K562 (cell line): ENCODE measurements at regions not wholly inside any gene's neighbourhood (a gene's known extent, or its start where the extent isn't known, plus 50 kb on each side); places are given as distances from the start of the nearest gene placed in this dataset.

Experiments
- ATAC-seq: fragments of 200-7000 bp; cut with Tn5 transposase; 3 replicates; pipeline ENCODE4 v1.9.1; 2020; ENCODE audit warnings: moderate library complexity
- BruUV-seq: library from RNA; stranded (reverse); fragments of 400-500 nt; replicated peaks from 2 replicates; lab custom pipeline; 2021; lab: Mats Ljungman, UMichigan
- CTCF ChIA-PET: fragments of 300-600 bp; formaldehyde crosslinking; extraction: SDS; loops from one replicate; lab custom pipeline; 2021; ENCODE audit warnings: low intra/inter-chr PET ratio; lab: Yijun Ruan, JAX
- POLR2A ChIA-PET: fragments of 300-600, 350-650 bp; sonication (Branson Sonifier 250); formaldehyde crosslinking; extraction: SDS; loops from one replicate; lab custom pipeline; 2021; ENCODE audit warnings: antibody characterized with exemption, inconsistent platforms; lab: Yijun Ruan, JAX
- DNase-seq, 4 experiments: peaks; one replicate each; pipeline versions ENCODE4 v3.0.0 to v3.0.0-alpha.2; 2011 to 2018; ENCODE audit warnings: low spot score in 3 of 4, mixed read lengths in 3 of 4; ENCODE audit errors: extremely low read depth in 1 of 4
- FAIRE-seq: peaks from 2 replicates; lab custom pipeline; 2011; peaks lifted over from hg19 to GRCh38; lab: Jason Lieb, UNC
- H2AFZ ChIP-seq: 2 replicates; pipeline ENCODE4 v1.6.0; 2011; ENCODE audit warnings: low read depth, low read length, control low read depth, inconsistent platforms
- H3K27ac ChIP-seq: fragments of 200-600 bp; 3 replicates; pipeline ENCODE4 v1.8.0; 2011; ENCODE audit warnings: low read depth, mild to moderate bottlenecking, control low read depth, inconsistent platforms, low read length, moderate library complexity, mixed read lengths; ENCODE audit errors: extremely low read depth
- H3K27me3 ChIP-seq, 2 experiments: fragments of 300-600 bp in 1 of 2; 2 replicates in 1 of 2; 3 replicates in 1 of 2; pipeline versions ENCODE4 v1.6.0 to v1.8.0; 2011; ENCODE audit warnings: inconsistent platforms in 2 of 2, low read length in 2 of 2, mild to moderate bottlenecking in 1 of 2, mixed read lengths in 1 of 2, moderate library complexity in 1 of 2; ENCODE audit not compliant: control insufficient read depth in 2 of 2, insufficient read depth in 2 of 2
- H3K36me3 ChIP-seq: fragments of 300-600 bp; 3 replicates; pipeline ENCODE4 v1.8.0; 2011; ENCODE audit warnings: mild to moderate bottlenecking, low read length, inconsistent platforms; ENCODE audit not compliant: control insufficient read depth, insufficient read depth
- H3K4me1 ChIP-seq, 2 experiments: fragments of 200-600 bp in 1 of 2; replicated peaks in 1 of 2; 2 replicates in 1 of 2; 3 replicates in 1 of 2; pipeline versions ENCODE4 v1.5.1 to v1.8.0; 2011; ENCODE audit warnings: inconsistent platforms in 2 of 2, low read length in 2 of 2, mild to moderate bottlenecking in 1 of 2, mixed read lengths in 1 of 2, moderate library complexity in 1 of 2; ENCODE audit not compliant: control insufficient read depth in 2 of 2, insufficient read depth in 2 of 2
- H3K4me2 ChIP-seq: 2 replicates; pipeline ENCODE4 v1.6.1; 2011; ENCODE audit warnings: low read length, control low read depth, inconsistent platforms, mixed read lengths; ENCODE audit not compliant: insufficient read depth
- H3K4me3 ChIP-seq: fragments of 200-600 bp; sonication (generic), shearing (Covaris generic); 2 replicates; pipeline ENCODE4 v1.5.1; 2016; ENCODE audit warnings: control low read depth, inconsistent platforms
- H3K79me2 ChIP-seq: fragments of 200-600 bp; 3 replicates; pipeline ENCODE4 v1.8.0; 2011; ENCODE audit warnings: low read length, inconsistent platforms; ENCODE audit not compliant: control insufficient read depth, insufficient read depth
- H3K9ac ChIP-seq, 2 experiments: 2 replicates each; pipeline versions ENCODE4 v1.6.0 to v1.6.1; 2011; ENCODE audit warnings: low read depth in 2 of 2, low read length in 2 of 2, control low read depth in 1 of 2, inconsistent platforms in 1 of 2, mild to moderate bottlenecking in 1 of 2, mixed read lengths in 1 of 2; ENCODE audit not compliant: insufficient read depth in 1 of 2
- H3K9me1 ChIP-seq: one replicate; pipeline ENCODE4 v1.6.0; 2011; ENCODE audit warnings: inconsistent platforms, mild to moderate bottlenecking, low read length, moderate library complexity; ENCODE audit not compliant: control insufficient read depth, insufficient read depth
- H3K9me3 ChIP-seq: replicated peaks from 2 replicates; pipeline ENCODE4 v1.5.1; 2011; ENCODE audit warnings: low read depth, low read length, inconsistent platforms; ENCODE audit not compliant: control insufficient read depth, insufficient read depth
- H4K20me1 ChIP-seq: replicated peaks from 2 replicates; pipeline ENCODE4 v1.6.1; 2011; ENCODE audit warnings: low read length, inconsistent platforms, mixed read lengths; ENCODE audit not compliant: control insufficient read depth, insufficient read depth
- CSDE1 ChIP-seq, 2 experiments: fragments of 450-650 bp; IDR thresholded peaks; 2 replicates each; pipeline ENCODE4 v1.6.1; 2016; ENCODE audit warnings: mild to moderate bottlenecking in 1 of 2
- CTBP1 ChIP-seq: fragments of 450-650 bp; IDR thresholded peaks from 2 replicates; pipeline ENCODE4 v1.6.1; 2016; ENCODE audit warnings: borderline replicate concordance
- KLF13 ChIP-seq: fragments of 450-650 bp; IDR thresholded peaks from 2 replicates; pipeline ENCODE4 v1.6.1; 2016; ENCODE audit warnings: missing genetic modification characterization, low read depth, mild to moderate bottlenecking, missing compliant biosample characterization, moderate library complexity, borderline replicate concordance
- L3MBTL2 ChIP-seq: fragments of 450-650 bp; IDR thresholded peaks from 2 replicates; pipeline ENCODE4 v1.6.1; 2016; ENCODE audit warnings: mild to moderate bottlenecking, moderate library complexity
- MCM2 ChIP-seq: fragments of 450-650 bp; IDR thresholded peaks from 2 replicates; pipeline ENCODE4 v1.6.1; 2017; ENCODE audit warnings: low read depth, mild to moderate bottlenecking
- SNRNP70 ChIP-seq: fragments of 200-400 bp; formaldehyde crosslinking; optimal IDR thresholded peaks from 2 replicates; pipeline ENCODE3; 2017; ENCODE audit warnings: low read depth, low read length
- SP2 ChIP-seq: IDR thresholded peaks from 2 replicates; pipeline ENCODE4 v1.6.1; 2011; ENCODE audit warnings: mild to moderate bottlenecking, low read depth, low read length, moderate library complexity; ENCODE audit not compliant: poor library complexity, severe bottlenecking; ENCODE audit errors: extremely low read depth
- ZNF431 ChIP-seq: sonication (generic); formaldehyde crosslinking; IDR thresholded peaks from 2 replicates; pipeline ENCODE4 v1.8.0; 2022; ENCODE audit warnings: mild to moderate bottlenecking, missing genetic modification reagents
- ZNF740 ChIP-seq, 3 experiments: fragments of 200-800 bp in 1 of 3; sonication (Bioruptor generic) in 1 of 3; sonication (generic) in 1 of 3; formaldehyde crosslinking in 1 of 3; IDR thresholded peaks; 2 replicates each; pipeline versions ENCODE4 v1.6.1 to v1.8.0; 2016 to 2022; ENCODE audit warnings: mild to moderate bottlenecking in 2 of 3, missing compliant biosample characterization in 2 of 3, missing genetic modification characterization in 2 of 3, missing genetic modification reagents in 1 of 3
- WGBS: fragments of 100-300 bp; shearing (Covaris generic); methylation state at CpG from one replicate; pipeline ENCODE4 v1.1.6; 2016; ENCODE audit warnings: low coverage, mixed read lengths; ENCODE audit not compliant: insufficient coverage; ENCODE audit errors: missing lambda C conversion rate; 5-methylcytosine and 5-hydroxymethylcytosine counted together
- in situ Hi-C: fragments of 300-500 bp; cut with MboI; formaldehyde crosslinking; loops from 4 replicates; pipeline ENCODE4 v1.15.0; 2018; ENCODE audit warnings: inconsistent platforms, mixed read lengths
- intact Hi-C: fragments of 100-400 bp; cut with micrococcal nuclease; formaldehyde crosslinking; loops from 2 replicates; pipeline ENCODE4 v1.14.2; 2022
- TF ChIP-seq, protein P1 (sequence below): fragments of 450-650 bp; IDR thresholded peaks from 2 replicates; pipeline ENCODE4 v1.7.1; 2018; ENCODE audit warnings: mild to moderate bottlenecking, low read depth; ENCODE audit not compliant: partially characterized antibody
- TF ChIP-seq, protein P2 (sequence below): sonication (generic); formaldehyde crosslinking; IDR thresholded peaks from 2 replicates; pipeline ENCODE4 v1.8.1; 2023; ENCODE audit warnings: mild to moderate bottlenecking, missing genetic modification reagents

DNA sequence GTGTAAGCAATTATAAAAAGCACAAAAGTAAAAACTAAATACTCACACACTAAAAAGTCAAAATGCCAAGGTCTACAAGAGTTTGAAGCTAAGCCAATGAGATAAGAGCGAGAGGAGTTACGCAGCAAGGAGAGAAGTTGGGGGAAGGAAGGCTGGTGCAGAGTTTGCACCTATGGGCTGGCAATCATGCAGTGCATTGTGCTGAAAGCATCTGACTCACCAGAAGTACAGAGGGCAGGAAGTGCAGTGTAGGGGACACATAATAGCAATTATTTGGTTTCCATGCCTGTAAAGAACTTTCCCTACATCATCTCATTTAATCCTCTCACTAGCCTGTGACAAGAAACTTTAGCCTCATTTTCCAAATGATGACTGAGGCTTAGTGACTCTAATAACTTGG, 142.7 kb upstream of the KYNU start (continued):
- TF ChIP-seq, protein P1, sequence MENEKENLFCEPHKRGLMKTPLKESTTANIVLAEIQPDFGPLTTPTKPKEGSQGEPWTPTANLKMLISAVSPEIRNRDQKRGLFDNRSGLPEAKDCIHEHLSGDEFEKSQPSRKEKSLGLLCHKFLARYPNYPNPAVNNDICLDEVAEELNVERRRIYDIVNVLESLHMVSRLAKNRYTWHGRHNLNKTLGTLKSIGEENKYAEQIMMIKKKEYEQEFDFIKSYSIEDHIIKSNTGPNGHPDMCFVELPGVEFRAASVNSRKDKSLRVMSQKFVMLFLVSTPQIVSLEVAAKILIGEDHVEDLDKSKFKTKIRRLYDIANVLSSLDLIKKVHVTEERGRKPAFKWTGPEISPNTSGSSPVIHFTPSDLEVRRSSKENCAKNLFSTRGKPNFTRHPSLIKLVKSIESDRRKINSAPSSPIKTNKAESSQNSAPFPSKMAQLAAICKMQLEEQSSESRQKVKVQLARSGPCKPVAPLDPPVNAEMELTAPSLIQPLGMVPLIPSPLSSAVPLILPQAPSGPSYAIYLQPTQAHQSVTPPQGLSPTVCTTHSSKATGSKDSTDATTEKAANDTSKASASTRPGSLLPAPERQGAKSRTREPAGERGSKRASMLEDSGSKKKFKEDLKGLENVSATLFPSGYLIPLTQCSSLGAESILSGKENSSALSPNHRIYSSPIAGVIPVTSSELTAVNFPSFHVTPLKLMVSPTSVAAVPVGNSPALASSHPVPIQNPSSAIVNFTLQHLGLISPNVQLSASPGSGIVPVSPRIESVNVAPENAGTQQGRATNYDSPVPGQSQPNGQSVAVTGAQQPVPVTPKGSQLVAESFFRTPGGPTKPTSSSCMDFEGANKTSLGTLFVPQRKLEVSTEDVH, result no peak
- TF ChIP-seq ZNF431 (CRISPR knock-in tag) (no peak), CTBP1 (no peak), SP2 (no peak), CSDE1 (IDR thresholded peaks at IDR 0.05) (no peak), L3MBTL2 (no peak)

DNA sequence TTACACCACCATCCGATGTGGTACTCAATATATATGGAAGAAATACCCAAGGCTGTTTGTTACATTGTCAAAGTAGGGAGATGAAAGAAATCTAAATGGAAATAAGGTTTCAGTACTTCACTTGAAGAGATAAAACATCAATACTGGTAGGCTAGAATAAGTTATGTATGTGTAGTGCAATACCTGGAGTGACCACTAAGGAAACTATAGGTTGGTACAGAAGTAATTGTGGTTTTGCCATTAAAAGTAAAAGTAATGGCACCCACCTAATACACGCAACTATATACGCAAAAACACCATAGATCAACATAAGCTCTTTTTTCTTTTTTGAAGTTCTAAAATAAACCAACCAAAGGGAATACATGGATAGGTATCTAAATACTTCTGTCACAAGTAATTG, 143.2 kb upstream of the KYNU start:
- Histone ChIP-seq H3K79me2 (no peaks in the 10 kb centered on the region), H3K4me3 (no peak overlapping the region), H3K9ac (no peak overlapping the region), H3K4me1 (no peaks in the 10 kb centered on the region), H3K27me3 (no peaks in the 10 kb centered on the region), H3K9me1 (no peaks in the 10 kb centered on the region), H4K20me1 (no peaks in the 10 kb centered on the region), H3K9me3 (no peaks in the 10 kb centered on the region), H3K4me2 (no peak overlapping the region), H3K27ac (no peak overlapping the region), H2AFZ (no peak overlapping the region), H3K36me3 (no peaks in the 10 kb centered on the region)
- TF ChIP-seq ZNF740 (CRISPR knock-in tag; IDR thresholded peaks at IDR 0.05), result no peak
- TF ChIP-seq ZNF740 (tag; IDR thresholded peaks at IDR 0.05), result no peak
- TF ChIP-seq, protein P2, sequence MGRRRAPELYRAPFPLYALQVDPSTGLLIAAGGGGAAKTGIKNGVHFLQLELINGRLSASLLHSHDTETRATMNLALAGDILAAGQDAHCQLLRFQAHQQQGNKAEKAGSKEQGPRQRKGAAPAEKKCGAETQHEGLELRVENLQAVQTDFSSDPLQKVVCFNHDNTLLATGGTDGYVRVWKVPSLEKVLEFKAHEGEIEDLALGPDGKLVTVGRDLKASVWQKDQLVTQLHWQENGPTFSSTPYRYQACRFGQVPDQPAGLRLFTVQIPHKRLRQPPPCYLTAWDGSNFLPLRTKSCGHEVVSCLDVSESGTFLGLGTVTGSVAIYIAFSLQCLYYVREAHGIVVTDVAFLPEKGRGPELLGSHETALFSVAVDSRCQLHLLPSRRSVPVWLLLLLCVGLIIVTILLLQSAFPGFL (CRISPR knock-in tag), result no peak
- no peak for TF ChIP-seq MCM2
- no peak for TF ChIP-seq SNRNP70
- no peak for TF ChIP-seq KLF13
- WGBS, result 9% methylated on average over 3 of the region's 3 CpGs
- ATAC-seq (no peak), FAIRE-seq (no peak), DNase-seq (no peak)
- CTCF ChIA-PET, result no interaction called here
- no TSS peak for BruUV-seq
- POLR2A ChIA-PET, result interaction anchor here (0.6 kb wide), 1 partner anchor 1460 kb away, joined by 5 read pairs; no protein-coding TSS in a partner anchor
- in situ Hi-C loops (no loop called here), intact Hi-C loops (no loop called here)
